NCI-H146 (cell line): ENCODE measurements at regions not wholly inside any gene's neighbourhood (a gene's known extent, or its start where the extent isn't known, plus 50 kb on each side); places are given as distances from the start of the nearest gene placed in this dataset.
"Not testable (repeated sequence)": the region's sequence is repeated elsewhere in the genome, so short reads cannot be mapped to it uniquely, and the experiment has no call there.

Experiments used
- DNase-seq: peaks from one replicate; lab custom pipeline; 2025; lab: John Stamatoyannopoulos, UW

- DNase-seq: no peak
Observed at GRCh38 chr15:38814891-38815290, 250.3 kb upstream of the RASGRP1 start.

GRCh38 chr15:38817427-38818156 lies 253.0 kb upstream of the RASGRP1 start:
- peak; percentile 30 for DNase-seq

- DNase-seq: no peak
Observed at GRCh38 chr15:38818157-38818790, 253.7 kb upstream of the RASGRP1 start.

- DNase-seq: peak; percentile 1
Observed at GRCh38 chr15:38819387-38819950, 254.9 kb upstream of the RASGRP1 start.

- DNase-seq: no peak
Observed at GRCh38 chr15:38823263-38823662, 258.6 kb upstream of the RASGRP1 start.

- DNase-seq: no peak
Observed at GRCh38 chr15:38824719-38825118, 260.1 kb upstream of the RASGRP1 start.

GRCh38 chr15:38826880-38827279 lies 262.3 kb upstream of the RASGRP1 start:
- no peak for DNase-seq

- DNase-seq: no peak
Observed at GRCh38 chr15:38828031-38828532, 263.5 kb upstream of the RASGRP1 start.

GRCh38 chr15:38829086-38829485 lies 264.5 kb upstream of the RASGRP1 start:
- DNase-seq: no peak

GRCh38 chr15:38842226-38842625 lies 277.6 kb upstream of the RASGRP1 start:
- no peak for DNase-seq

- no peak for DNase-seq
Observed at GRCh38 chr15:38843051-38843501, 278.5 kb upstream of the RASGRP1 start.

GRCh38 chr15:38843736-38844590 lies 279.3 kb upstream of the RASGRP1 start:
- DNase-seq: no peak

GRCh38 chr15:38844736-38845135 lies 280.1 kb upstream of the RASGRP1 start:
- DNase-seq: no peak

GRCh38 chr15:38846346-38846745 lies 281.7 kb upstream of the RASGRP1 start:
- DNase-seq: no peak

GRCh38 chr15:38847666-38848065 lies 283.1 kb upstream of the RASGRP1 start:
- no peak for DNase-seq

GRCh38 chr15:38849046-38849445 lies 284.4 kb upstream of the RASGRP1 start:
- DNase-seq: no peak

- DNase-seq: not testable (repeated sequence)
Observed at GRCh38 chr15:38852188-38852587, 287.6 kb upstream of the RASGRP1 start.

GRCh38 chr15:38853608-38854007 lies 289.0 kb upstream of the RASGRP1 start:
- no peak for DNase-seq

- no peak for DNase-seq
Observed at GRCh38 chr15:38854506-38854905, 289.9 kb upstream of the RASGRP1 start.

GRCh38 chr15:38857814-38858213 lies 293.2 kb upstream of the RASGRP1 start:
- DNase-seq: no peak

- DNase-seq: no peak
Observed at GRCh38 chr15:38859574-38859973, 295.0 kb upstream of the RASGRP1 start.

- DNase-seq: no peak
Observed at GRCh38 chr15:38860253-38860652, 295.6 kb upstream of the RASGRP1 start.
